ENCODE measurements at regions not wholly inside any gene's neighbourhood (a gene's known extent, or its start where the extent isn't known, plus 50 kb on each side); places are given as distances from the start of the nearest gene placed in this dataset.

DNA sequence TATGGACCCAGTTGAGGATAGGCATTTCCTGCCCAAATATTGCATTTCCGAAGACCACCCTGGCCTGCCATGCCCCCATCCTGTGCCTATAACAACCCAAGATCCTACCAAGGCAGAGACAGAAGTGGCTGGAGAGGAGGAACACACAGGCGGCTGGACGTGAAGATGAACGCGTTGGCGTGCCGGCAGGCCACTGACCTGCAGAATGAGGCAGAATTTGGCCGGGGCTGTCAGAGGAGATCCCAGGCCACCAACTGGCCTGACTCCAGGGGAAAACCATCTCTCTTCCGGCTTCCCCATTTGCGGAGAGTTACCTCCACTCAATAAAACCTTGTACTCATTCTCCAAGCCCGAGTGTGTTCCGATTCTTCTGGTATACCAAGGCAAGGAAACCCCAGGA, 1507.5 kb downstream of the EFNA5 start:
- TF ChIP-seq, protein P1, sequence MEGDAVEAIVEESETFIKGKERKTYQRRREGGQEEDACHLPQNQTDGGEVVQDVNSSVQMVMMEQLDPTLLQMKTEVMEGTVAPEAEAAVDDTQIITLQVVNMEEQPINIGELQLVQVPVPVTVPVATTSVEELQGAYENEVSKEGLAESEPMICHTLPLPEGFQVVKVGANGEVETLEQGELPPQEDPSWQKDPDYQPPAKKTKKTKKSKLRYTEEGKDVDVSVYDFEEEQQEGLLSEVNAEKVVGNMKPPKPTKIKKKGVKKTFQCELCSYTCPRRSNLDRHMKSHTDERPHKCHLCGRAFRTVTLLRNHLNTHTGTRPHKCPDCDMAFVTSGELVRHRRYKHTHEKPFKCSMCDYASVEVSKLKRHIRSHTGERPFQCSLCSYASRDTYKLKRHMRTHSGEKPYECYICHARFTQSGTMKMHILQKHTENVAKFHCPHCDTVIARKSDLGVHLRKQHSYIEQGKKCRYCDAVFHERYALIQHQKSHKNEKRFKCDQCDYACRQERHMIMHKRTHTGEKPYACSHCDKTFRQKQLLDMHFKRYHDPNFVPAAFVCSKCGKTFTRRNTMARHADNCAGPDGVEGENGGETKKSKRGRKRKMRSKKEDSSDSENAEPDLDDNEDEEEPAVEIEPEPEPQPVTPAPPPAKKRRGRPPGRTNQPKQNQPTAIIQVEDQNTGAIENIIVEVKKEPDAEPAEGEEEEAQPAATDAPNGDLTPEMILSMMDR (IDR thresholded peaks at IDR 0.05; ENCODE audit: extremely low read depth in 1 of 2, insufficient read depth in 1 of 2, low read depth in 1 of 2, low read length in 2 of 2): no peak
- TF ChIP-seq POLR2A (IDR thresholded peaks at IDR 0.05; ENCODE audit: low read depth, low read length) (no peak), EZH2 (IDR thresholded peaks at IDR 0.05; ENCODE audit: borderline replicate concordance, low read depth, low read length, severe bottlenecking) (no peak), POLR2AphosphoS5 (IDR thresholded peaks at IDR 0.05; ENCODE audit: insufficient read depth, low read depth, low read length) (no peak), FOS (IDR thresholded peaks at IDR 0.05; ENCODE audit: borderline replicate concordance, insufficient read depth, low read length) (no peak), MYC (IDR thresholded peaks at IDR 0.05; ENCODE audit: low read depth, low read length) (no peak), JUN (IDR thresholded peaks at IDR 0.05; ENCODE audit: borderline replicate concordance, insufficient read depth, insufficient read length, low read depth) (no peak), GATA2 (IDR thresholded peaks at IDR 0.05; ENCODE audit: insufficient read depth, insufficient read length, low read depth, low read length) (no peak)
- TF ChIP-seq, protein P2, sequence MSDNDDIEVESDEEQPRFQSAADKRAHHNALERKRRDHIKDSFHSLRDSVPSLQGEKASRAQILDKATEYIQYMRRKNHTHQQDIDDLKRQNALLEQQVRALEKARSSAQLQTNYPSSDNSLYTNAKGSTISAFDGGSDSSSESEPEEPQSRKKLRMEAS (IDR thresholded peaks at IDR 0.05; ENCODE audit: insufficient read depth, insufficient read length): no peak

Data from endothelial cell of umbilical vein (primary cell).